Upper lobe of right lung (tissue), 1 donor: ENCODE measurements at regions not wholly inside any gene's neighbourhood (a gene's known extent, or its start where the extent isn't known, plus 50 kb on each side); places are given as distances from the start of the nearest gene placed in this dataset.

Experiments used
- ATAC-seq: fragments of 200-7000 bp; cut with Tn5 transposase; one replicate; pipeline ENCODE4 v1.9.1; 2020; ENCODE audit warnings: mild to moderate bottlenecking, moderate library complexity
- DNase-seq: peaks from one replicate; pipeline ENCODE4 v3.0.0-alpha.2; 2020
- H3K27ac ChIP-seq: fragments of 200-600 bp; one replicate; pipeline ENCODE4 v1.8.0; 2022
- H3K27me3 ChIP-seq: fragments of 200-600 bp; one replicate; pipeline ENCODE4 v1.8.0; 2022; ENCODE audit warnings: mild to moderate bottlenecking
- H3K36me3 ChIP-seq: fragments of 200-600 bp; one replicate; pipeline ENCODE4 v1.8.0; 2022
- H3K4me1 ChIP-seq: fragments of 200-600 bp; one replicate; pipeline ENCODE4 v1.8.0; 2022
- H3K4me3 ChIP-seq: fragments of 200-600 bp; one replicate; pipeline ENCODE4 v1.8.0; 2022; ENCODE audit warnings: mild to moderate bottlenecking
- H3K9me3 ChIP-seq: fragments of 200-600 bp; one replicate; pipeline ENCODE4 v1.8.0; 2022
- CTCF ChIP-seq: fragments of 200-600 bp; IDR thresholded peaks from one replicate; pipeline ENCODE4 v1.8.0; 2022; ENCODE audit warnings: antibody characterized with exemption
- intact Hi-C: fragments of 100-400 bp; cut with DNase I; formaldehyde crosslinking; loops from one replicate; pipeline ENCODE4 v1.11.0; 2022
- donor health status: DM: no; HTN: yes; CAD: no; lungs with severe emphysema.

- ATAC-seq (peak; percentile 55), DNase-seq (no peak)
- no peaks in the 10 kb centered on the region for H3K27me3 ChIP-seq
- no peak overlapping the region for H3K27ac ChIP-seq
- no peak overlapping the region for H3K4me3 ChIP-seq
- H3K9me3 ChIP-seq, result no peaks in the 10 kb centered on the region
- TF ChIP-seq CTCF, result no peak
- no peaks in the 10 kb centered on the region for H3K4me1 ChIP-seq
- intact Hi-C loops, result no loop called here
- H3K36me3 ChIP-seq, result no peaks in the 10 kb centered on the region
Observed at GRCh38 chr13:40247845-40248244, 418.6 kb downstream of the FOXO1 start.

- ATAC-seq (no peak), DNase-seq (no peak)
- Histone ChIP-seq H3K36me3 (no peaks in the 10 kb centered on the region), H3K9me3 (no peaks in the 10 kb centered on the region), H3K4me3 (no peak overlapping the region), H3K4me1 (no peaks in the 10 kb centered on the region), H3K27me3 (no peaks in the 10 kb centered on the region), H3K27ac (no peak overlapping the region)
- TF ChIP-seq CTCF, result no peak
- intact Hi-C loops, result no loop called here
Observed at GRCh38 chr13:40251343-40252032, 415.0 kb downstream of the FOXO1 start.

DNA sequence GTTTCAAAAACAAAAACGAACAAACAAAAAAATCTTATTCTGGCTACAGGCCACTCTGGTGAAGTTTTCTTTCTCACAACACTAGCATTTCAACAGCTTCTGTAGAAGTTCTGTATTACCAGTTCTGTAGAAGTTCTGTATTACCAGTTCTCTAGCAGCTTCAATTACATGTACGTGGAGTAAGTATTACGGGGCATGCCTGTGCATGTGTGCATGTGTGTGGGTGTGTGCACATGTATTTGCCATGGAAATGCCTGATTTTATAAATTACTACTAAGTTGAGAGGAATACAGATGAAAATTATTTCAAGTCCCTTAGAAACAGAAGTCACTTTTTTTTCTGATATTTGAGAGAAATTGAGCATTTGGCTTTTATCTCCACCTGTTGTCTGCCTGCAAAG is 414.2 kb downstream of the FOXO1 start:
- no peak for ATAC-seq
- intact Hi-C loops, result no loop called here

GRCh38 chr13:40252676-40253075 is 413.8 kb downstream of the FOXO1 start:
- Histone ChIP-seq H3K9me3 (no peaks in the 10 kb centered on the region), H3K4me1 (no peaks in the 10 kb centered on the region), H3K4me3 (no peak overlapping the region), H3K36me3 (no peaks in the 10 kb centered on the region), H3K27me3 (no peaks in the 10 kb centered on the region), H3K27ac (no peak overlapping the region)
- TF ChIP-seq CTCF, result no peak
- DNase-seq (no peak), ATAC-seq (no peak)
- intact Hi-C loops, result no loop called here

More for the DNA sequence above, 414.2 kb downstream of the FOXO1 start:
- no peak for TF ChIP-seq CTCF
- no peak for DNase-seq
- H3K4me3 ChIP-seq, result no peak overlapping the region
- H3K27ac ChIP-seq, result no peak overlapping the region
- H3K27me3 ChIP-seq, result no peaks in the 10 kb centered on the region
- H3K36me3 ChIP-seq, result no peaks in the 10 kb centered on the region
- H3K9me3 ChIP-seq, result no peaks in the 10 kb centered on the region
- H3K4me1 ChIP-seq, result no peaks in the 10 kb centered on the region

GRCh38 chr13:40254394-40254793 is 412.0 kb downstream of the FOXO1 start:
- Histone ChIP-seq H3K4me1 (no peaks in the 10 kb centered on the region), H3K36me3 (no peaks in the 10 kb centered on the region), H3K27me3 (no peaks in the 10 kb centered on the region), H3K9me3 (no peaks in the 10 kb centered on the region), H3K4me3 (no peak overlapping the region), H3K27ac (no peak overlapping the region)
- TF ChIP-seq CTCF, result no peak
- DNase-seq, result no peak
- ATAC-seq, result no peak
- intact Hi-C loops, result no loop called here

DNA sequence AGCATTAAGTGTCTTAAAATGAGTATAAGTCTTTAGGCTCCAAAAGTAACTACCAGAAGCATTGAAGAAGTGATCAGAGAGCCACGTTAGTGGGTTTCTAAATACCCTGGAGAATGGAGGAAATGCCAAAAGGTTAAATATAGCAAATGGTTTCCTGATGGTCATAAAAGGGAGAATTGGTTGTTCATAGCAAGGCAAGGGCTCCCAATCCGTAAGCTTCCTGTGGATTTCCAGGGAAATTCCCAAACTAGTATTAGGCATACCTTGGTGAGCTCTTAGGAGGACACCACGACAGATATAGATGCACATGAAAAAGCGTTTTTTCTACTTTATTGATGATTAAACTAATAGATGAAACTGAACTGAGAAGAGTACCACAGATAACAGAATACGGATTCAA is 410.9 kb downstream of the FOXO1 start:
- Histone ChIP-seq H3K36me3 (no peaks in the 10 kb centered on the region), H3K9me3 (no peaks in the 10 kb centered on the region), H3K27ac (no peak overlapping the region), H3K27me3 (no peaks in the 10 kb centered on the region), H3K4me3 (no peak overlapping the region), H3K4me1 (no peaks in the 10 kb centered on the region)
- TF ChIP-seq CTCF, result no peak
- ATAC-seq (no peak), DNase-seq (no peak)
- intact Hi-C loops, result no loop called here
